RWPE2 (cell line): ENCODE measurements at regions not wholly inside any gene's neighbourhood (a gene's known extent, or its start where the extent isn't known, plus 50 kb on each side); places are given as distances from the start of the nearest gene placed in this dataset.

Experiments used
- ATAC-seq: fragments of 200-7000 bp; cut with Tn5 transposase; 3 replicates; pipeline ENCODE4 v1.9.1; 2021; ENCODE audit warnings: low read depth
- DNase-seq: peaks from one replicate; pipeline ENCODE4 v3.0.0-alpha.2; 2020; ENCODE audit warnings: low spot score
- H3K27ac ChIP-seq: fragments of 450-650 bp; 2 replicates; pipeline ENCODE4 v1.5.1; 2017; ENCODE audit warnings: mild to moderate bottlenecking; ENCODE audit not compliant: poor library complexity, severe bottlenecking
- H3K27me3 ChIP-seq: fragments of 250-450 bp; sonication (Bioruptor Pico); 2 replicates; pipeline ENCODE4 v1.5.1; 2021; ENCODE audit warnings: mild to moderate bottlenecking, moderate library complexity; ENCODE audit not compliant: insufficient read depth, poor library complexity, severe bottlenecking
- H3K36me3 ChIP-seq: fragments of 250-450 bp; sonication (Bioruptor Pico); 2 replicates; pipeline ENCODE4 v1.5.1; 2020; ENCODE audit warnings: low read depth, mild to moderate bottlenecking, moderate library complexity
- H3K4me1 ChIP-seq: fragments of 250-450 bp; sonication (Bioruptor Pico); 2 replicates; pipeline ENCODE4 v1.5.1; 2021; ENCODE audit warnings: mild to moderate bottlenecking, moderate library complexity; ENCODE audit not compliant: insufficient read depth, poor library complexity, severe bottlenecking
- H3K4me3 ChIP-seq: fragments of 250-450 bp; sonication (Bioruptor Pico); 2 replicates; pipeline ENCODE4 v1.5.1; 2021; ENCODE audit warnings: mild to moderate bottlenecking, moderate library complexity; ENCODE audit not compliant: severe bottlenecking
- H3K9me3 ChIP-seq: fragments of 250-450 bp; sonication (Bioruptor Pico); 2 replicates; pipeline ENCODE4 v1.5.1; 2021; ENCODE audit warnings: mild to moderate bottlenecking, moderate library complexity; ENCODE audit not compliant: severe bottlenecking
- TF ChIP-seq, protein P1 (sequence below): fragments of 450-650 bp; IDR thresholded peaks from one replicate; pipeline ENCODE4 v1.5.1; 2017; ENCODE audit warnings: mild to moderate bottlenecking, moderate library complexity; ENCODE audit not compliant: poor library complexity, severe bottlenecking

DNA sequence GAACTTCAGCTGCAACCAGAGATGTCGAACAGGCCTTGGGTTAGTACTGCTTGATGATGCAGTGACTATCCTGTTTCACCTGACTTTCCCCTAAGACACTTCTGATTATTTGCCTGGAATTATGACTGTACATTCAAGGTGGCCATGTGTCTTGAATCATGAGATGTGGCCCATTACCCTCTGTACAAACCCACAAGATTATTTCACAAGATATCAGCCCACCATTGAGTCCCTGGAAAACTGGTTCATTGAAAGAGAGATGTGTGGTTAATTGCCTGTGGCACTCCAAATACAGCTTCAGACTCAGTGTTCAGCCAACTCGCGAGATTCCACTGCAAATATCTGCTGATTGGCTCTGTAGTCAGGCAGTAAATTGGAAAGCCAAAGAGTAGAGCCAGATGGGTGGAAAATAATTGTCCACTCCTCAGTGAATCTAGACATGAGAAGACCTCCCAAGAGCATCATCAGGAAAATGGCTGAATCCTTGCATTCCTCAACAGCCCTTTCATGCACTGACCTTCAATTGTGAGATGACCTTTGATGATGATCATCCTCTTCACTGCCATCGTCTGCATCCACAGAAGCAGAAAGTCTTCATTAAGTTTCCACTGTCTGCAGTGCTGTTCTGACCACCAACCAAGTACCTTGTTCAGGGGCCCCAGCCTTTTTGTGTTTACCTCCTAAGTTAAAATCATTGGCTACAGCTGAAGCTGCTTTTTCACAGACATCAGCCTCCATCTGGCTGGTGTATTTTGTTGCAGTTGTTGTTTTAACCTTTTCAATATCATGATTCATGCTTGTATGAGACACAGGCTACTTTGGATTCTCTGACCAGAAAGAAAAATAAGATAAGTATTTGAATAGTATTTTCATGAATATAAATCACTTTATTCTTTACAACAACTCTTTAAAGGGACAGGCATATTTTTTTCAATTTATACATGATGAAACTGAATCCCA lies 75.2 kb downstream of the ESM1 start:
- no peak for DNase-seq
- Histone ChIP-seq H3K36me3 (no peaks in the 10 kb centered on the region), H3K4me1 (no peaks in the 10 kb centered on the region), H3K4me3 (no peak overlapping the region), H3K9me3 (no peaks in the 10 kb centered on the region), H3K27ac (no peak overlapping the region), H3K27me3 (peaks cover 14% of the 10 kb centered on the region)
- TF ChIP-seq, protein P1, sequence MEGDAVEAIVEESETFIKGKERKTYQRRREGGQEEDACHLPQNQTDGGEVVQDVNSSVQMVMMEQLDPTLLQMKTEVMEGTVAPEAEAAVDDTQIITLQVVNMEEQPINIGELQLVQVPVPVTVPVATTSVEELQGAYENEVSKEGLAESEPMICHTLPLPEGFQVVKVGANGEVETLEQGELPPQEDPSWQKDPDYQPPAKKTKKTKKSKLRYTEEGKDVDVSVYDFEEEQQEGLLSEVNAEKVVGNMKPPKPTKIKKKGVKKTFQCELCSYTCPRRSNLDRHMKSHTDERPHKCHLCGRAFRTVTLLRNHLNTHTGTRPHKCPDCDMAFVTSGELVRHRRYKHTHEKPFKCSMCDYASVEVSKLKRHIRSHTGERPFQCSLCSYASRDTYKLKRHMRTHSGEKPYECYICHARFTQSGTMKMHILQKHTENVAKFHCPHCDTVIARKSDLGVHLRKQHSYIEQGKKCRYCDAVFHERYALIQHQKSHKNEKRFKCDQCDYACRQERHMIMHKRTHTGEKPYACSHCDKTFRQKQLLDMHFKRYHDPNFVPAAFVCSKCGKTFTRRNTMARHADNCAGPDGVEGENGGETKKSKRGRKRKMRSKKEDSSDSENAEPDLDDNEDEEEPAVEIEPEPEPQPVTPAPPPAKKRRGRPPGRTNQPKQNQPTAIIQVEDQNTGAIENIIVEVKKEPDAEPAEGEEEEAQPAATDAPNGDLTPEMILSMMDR: no peak
- ATAC-seq: 0 out of 3 replicates have a peak, but pooled peaks have one; percentile 27

DNA sequence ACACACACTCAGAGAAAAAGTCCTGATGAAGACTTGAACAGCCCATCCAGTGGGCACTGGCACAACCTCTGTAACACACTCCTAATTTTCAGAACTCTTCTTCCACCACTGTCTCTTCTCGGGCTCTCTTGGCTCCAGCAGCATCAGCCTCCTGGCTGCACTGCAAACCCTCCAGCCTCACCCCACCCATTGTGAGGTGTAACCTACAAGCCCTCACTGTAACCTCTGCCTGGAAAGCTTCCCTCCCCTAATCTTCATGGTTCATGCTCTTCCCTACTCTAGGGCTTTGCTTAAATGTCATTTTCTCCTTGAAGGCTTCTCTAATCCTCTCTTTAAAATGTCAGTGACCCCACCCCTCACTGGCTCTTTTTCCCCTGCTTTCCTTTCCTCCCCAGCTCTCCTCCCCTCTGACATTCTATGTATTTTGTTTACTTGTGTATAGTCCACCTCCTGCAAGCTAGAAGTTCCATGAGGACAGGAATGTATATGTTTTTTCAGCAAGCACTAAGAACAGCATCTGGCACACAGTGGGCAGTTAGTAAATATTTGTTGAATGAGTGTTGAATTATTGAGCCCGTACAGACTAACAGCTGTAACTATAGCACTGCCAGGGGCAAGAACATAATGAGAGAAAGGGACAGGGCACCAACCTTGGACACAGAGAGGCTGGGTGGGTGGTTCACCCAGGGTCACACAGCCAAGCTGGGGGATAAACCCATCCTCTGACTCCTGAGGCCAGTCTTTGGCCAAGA lies 76.4 kb downstream of the ESM1 start:
- DNase-seq (no peak), ATAC-seq (no peak)
- Histone ChIP-seq H3K4me3 (no peak overlapping the region), H3K9me3 (no peaks in the 10 kb centered on the region), H3K36me3 (no peaks in the 10 kb centered on the region), H3K27me3 (peaks cover 4% of the 10 kb centered on the region), H3K27ac (no peak overlapping the region), H3K4me1 (no peaks in the 10 kb centered on the region)
- TF ChIP-seq, protein P1: no peak

DNA sequence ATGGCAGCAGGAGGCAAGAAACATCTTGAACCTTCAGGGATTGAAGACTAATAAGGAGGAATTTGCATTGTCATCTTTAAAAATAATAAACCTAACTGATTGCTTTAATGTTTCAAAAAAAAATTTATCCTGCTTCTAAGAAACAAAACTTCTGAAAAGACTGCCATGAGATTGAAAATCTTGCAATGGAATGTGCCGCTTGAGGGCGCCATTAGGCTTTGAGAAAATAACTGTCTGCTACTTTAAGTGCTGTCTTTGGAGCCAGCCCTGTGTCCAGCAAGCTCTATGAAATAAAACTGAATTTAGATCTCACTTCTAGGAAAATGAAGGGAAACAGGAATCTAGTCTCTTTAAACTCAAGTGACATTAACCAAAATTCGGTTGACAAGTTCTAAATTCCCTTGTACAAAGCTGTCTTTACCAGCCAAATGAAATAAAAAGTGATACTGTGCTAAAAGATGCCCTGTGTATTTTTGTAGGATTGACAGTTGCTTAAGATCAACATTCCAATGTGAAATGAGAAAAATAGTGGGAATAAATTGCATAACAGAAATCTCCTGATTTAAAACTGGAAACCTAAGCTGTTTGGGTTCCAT lies 79.4 kb downstream of the ESM1 start:
- H3K27ac ChIP-seq: no peak overlapping the region
- no peaks in the 10 kb centered on the region for H3K9me3 ChIP-seq
- TF ChIP-seq, protein P1: peak; percentile 91
- DNase-seq (no peak), ATAC-seq (no peak)
- H3K27me3 ChIP-seq: no peaks in the 10 kb centered on the region
- no peak overlapping the region for H3K4me3 ChIP-seq
- no peaks in the 10 kb centered on the region for H3K36me3 ChIP-seq
- H3K4me1 ChIP-seq: no peaks in the 10 kb centered on the region

DNA sequence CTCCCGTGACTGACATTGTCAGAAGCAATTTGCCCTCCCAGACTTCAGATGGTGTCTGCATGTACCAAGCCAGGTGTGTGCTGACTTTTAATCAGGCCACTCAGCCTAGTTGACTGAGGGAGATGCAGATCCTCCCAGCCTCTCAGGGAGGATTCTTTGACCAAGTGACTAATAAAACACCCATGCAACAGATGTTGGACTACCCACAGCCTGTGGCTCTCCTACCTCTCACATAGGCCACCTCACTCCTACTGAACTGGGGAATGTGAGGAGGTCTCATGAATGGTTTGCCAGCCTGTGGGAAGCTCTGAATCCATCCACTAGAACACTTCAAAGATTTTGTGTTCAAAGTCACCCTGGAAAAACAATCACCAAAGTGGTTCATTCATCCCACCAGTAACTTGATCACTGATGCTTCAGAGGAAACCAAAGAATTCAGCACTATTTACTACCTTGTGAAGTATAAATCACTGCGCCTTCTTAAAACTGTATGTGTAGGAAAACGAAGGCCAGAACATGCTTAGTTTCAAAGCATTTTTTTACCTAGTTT lies 80.1 kb downstream of the ESM1 start:
- DNase-seq: no peak
- no peaks in the 10 kb centered on the region for H3K4me1 ChIP-seq
- no peak for ATAC-seq

More for the DNA sequence above, 80.1 kb downstream of the ESM1 start:
- Histone ChIP-seq H3K36me3 (no peaks in the 10 kb centered on the region), H3K27ac (no peak overlapping the region), H3K27me3 (no peaks in the 10 kb centered on the region), H3K4me3 (no peak overlapping the region), H3K9me3 (no peaks in the 10 kb centered on the region)
- TF ChIP-seq, protein P1: no peak
